ENCODE measurements at regions not wholly inside any gene's neighbourhood (a gene's known extent, or its start where the extent isn't known, plus 50 kb on each side); places are given as distances from the start of the nearest gene placed in this dataset.

GRCh38 chr2:234193977-234194563 is 143.6 kb downstream of the SPP2 start:
- no peak overlapping the region for H3K4me3 ChIP-seq (ENCODE audit: low read length)
- H3K27ac ChIP-seq (ENCODE audit: low read depth, low read length): no peak overlapping the region
- no peaks in the 10 kb centered on the region for H3K4me1 ChIP-seq (ENCODE audit: control insufficient read depth, insufficient read depth, low read length)
- H3K9ac ChIP-seq (ENCODE audit: low read length): no peak overlapping the region
- no peaks in the 10 kb centered on the region for H3K36me3 ChIP-seq (ENCODE audit: control insufficient read depth, insufficient read depth, low read length)
- H3K27me3 ChIP-seq (ENCODE audit: control insufficient read depth, insufficient read depth, low read length): peaks cover 4% of the 10 kb centered on the region

- H3K4me3 ChIP-seq (ENCODE audit: low read length): no peak overlapping the region
- no peaks in the 10 kb centered on the region for H3K36me3 ChIP-seq (ENCODE audit: control insufficient read depth, insufficient read depth, low read length)
- H3K9ac ChIP-seq (ENCODE audit: low read length): no peak overlapping the region
- H3K27me3 ChIP-seq (ENCODE audit: control insufficient read depth, insufficient read depth, low read length): peaks cover 4% of the 10 kb centered on the region
- no peak overlapping the region for H3K27ac ChIP-seq (ENCODE audit: low read depth, low read length)
- H3K4me1 ChIP-seq (ENCODE audit: control insufficient read depth, insufficient read depth, low read length): no peaks in the 10 kb centered on the region
Observed at GRCh38 chr2:234191819-234192407, 141.4 kb downstream of the SPP2 start.

- Histone ChIP-seq H3K27me3 (ENCODE audit: control insufficient read depth, insufficient read depth, low read length) (peaks cover 4% of the 10 kb centered on the region), H3K27ac (ENCODE audit: low read depth, low read length) (no peak overlapping the region)
Observed at GRCh38 chr2:234189786-234190300, 139.3 kb downstream of the SPP2 start.

GRCh38 chr2:234189230-234189629 is 138.7 kb downstream of the SPP2 start:
- Histone ChIP-seq H3K9ac (ENCODE audit: low read length) (no peak overlapping the region), H3K27ac (ENCODE audit: low read depth, low read length) (no peak overlapping the region), H3K4me3 (ENCODE audit: low read length) (no peak overlapping the region), H3K4me1 (ENCODE audit: control insufficient read depth, insufficient read depth, low read length) (no peaks in the 10 kb centered on the region), H3K27me3 (ENCODE audit: control insufficient read depth, insufficient read depth, low read length) (peaks cover 3% of the 10 kb centered on the region), H3K36me3 (ENCODE audit: control insufficient read depth, insufficient read depth, low read length) (no peaks in the 10 kb centered on the region)

More at GRCh38 chr2:234189786-234190300, 139.3 kb downstream of the SPP2 start:
- Histone ChIP-seq H3K4me1 (ENCODE audit: control insufficient read depth, insufficient read depth, low read length) (no peaks in the 10 kb centered on the region), H3K36me3 (ENCODE audit: control insufficient read depth, insufficient read depth, low read length) (no peaks in the 10 kb centered on the region), H3K4me3 (ENCODE audit: low read length) (no peak overlapping the region), H3K9ac (ENCODE audit: low read length) (no peak overlapping the region)

- Histone ChIP-seq H3K27me3 (ENCODE audit: control insufficient read depth, insufficient read depth, low read length) (peaks cover 2% of the 10 kb centered on the region), H3K36me3 (ENCODE audit: control insufficient read depth, insufficient read depth, low read length) (no peaks in the 10 kb centered on the region), H3K9ac (ENCODE audit: low read length) (no peak overlapping the region), H3K4me3 (ENCODE audit: low read length) (no peak overlapping the region), H3K4me1 (ENCODE audit: control insufficient read depth, insufficient read depth, low read length) (no peaks in the 10 kb centered on the region), H3K27ac (ENCODE audit: low read depth, low read length) (no peak overlapping the region)
Observed at GRCh38 chr2:234187646-234188174, 137.2 kb downstream of the SPP2 start.

GRCh38 chr2:234181121-234181520 is 130.6 kb downstream of the SPP2 start:
- H3K4me3 ChIP-seq (ENCODE audit: low read length): no peak overlapping the region
- no peaks in the 10 kb centered on the region for H3K4me1 ChIP-seq (ENCODE audit: control insufficient read depth, insufficient read depth, low read length)
- H3K27ac ChIP-seq (ENCODE audit: low read depth, low read length): no peak overlapping the region
- peaks cover 2% of the 10 kb centered on the region for H3K27me3 ChIP-seq (ENCODE audit: control insufficient read depth, insufficient read depth, low read length)
- H3K36me3 ChIP-seq (ENCODE audit: control insufficient read depth, insufficient read depth, low read length): no peaks in the 10 kb centered on the region
- H3K9ac ChIP-seq (ENCODE audit: low read length): no peak overlapping the region

GRCh38 chr2:234179031-234179363 is 128.5 kb downstream of the SPP2 start:
- Histone ChIP-seq H3K27me3 (ENCODE audit: control insufficient read depth, insufficient read depth, low read length) (peaks cover 2% of the 10 kb centered on the region), H3K27ac (ENCODE audit: low read depth, low read length) (no peak overlapping the region), H3K4me1 (ENCODE audit: control insufficient read depth, insufficient read depth, low read length) (no peaks in the 10 kb centered on the region), H3K9ac (ENCODE audit: low read length) (no peak overlapping the region), H3K4me3 (ENCODE audit: low read length) (no peak overlapping the region), H3K36me3 (ENCODE audit: control insufficient read depth, insufficient read depth, low read length) (no peaks in the 10 kb centered on the region)

- Histone ChIP-seq H3K27me3 (ENCODE audit: control insufficient read depth, insufficient read depth, low read length) (peaks cover 2% of the 10 kb centered on the region), H3K4me3 (ENCODE audit: low read length) (no peak overlapping the region)
Observed at GRCh38 chr2:234178330-234179030, 128.0 kb downstream of the SPP2 start.

GRCh38 chr2:234175649-234176048 is 125.1 kb downstream of the SPP2 start:
- H3K4me1 ChIP-seq (ENCODE audit: control insufficient read depth, insufficient read depth, low read length): no peaks in the 10 kb centered on the region
- no peak overlapping the region for H3K9ac ChIP-seq (ENCODE audit: low read length)
- no peaks in the 10 kb centered on the region for H3K27me3 ChIP-seq (ENCODE audit: control insufficient read depth, insufficient read depth, low read length)
- H3K4me3 ChIP-seq (ENCODE audit: low read length): no peak overlapping the region
- no peaks in the 10 kb centered on the region for H3K36me3 ChIP-seq (ENCODE audit: control insufficient read depth, insufficient read depth, low read length)
- no peak overlapping the region for H3K27ac ChIP-seq (ENCODE audit: low read depth, low read length)

More at GRCh38 chr2:234178330-234179030, 128.0 kb downstream of the SPP2 start:
- H3K36me3 ChIP-seq (ENCODE audit: control insufficient read depth, insufficient read depth, low read length): no peaks in the 10 kb centered on the region
- H3K27ac ChIP-seq (ENCODE audit: low read depth, low read length): no peak overlapping the region
- no peak overlapping the region for H3K9ac ChIP-seq (ENCODE audit: low read length)
- H3K4me1 ChIP-seq (ENCODE audit: control insufficient read depth, insufficient read depth, low read length): no peaks in the 10 kb centered on the region

GRCh38 chr2:234174742-234175141 is 124.2 kb downstream of the SPP2 start:
- no peaks in the 10 kb centered on the region for H3K36me3 ChIP-seq (ENCODE audit: control insufficient read depth, insufficient read depth, low read length)

GRCh38 chr2:234172532-234172931 is 122.0 kb downstream of the SPP2 start:
- H3K4me3 ChIP-seq (ENCODE audit: low read length): no peak overlapping the region
- H3K36me3 ChIP-seq (ENCODE audit: control insufficient read depth, insufficient read depth, low read length): no peaks in the 10 kb centered on the region
- no peaks in the 10 kb centered on the region for H3K4me1 ChIP-seq (ENCODE audit: control insufficient read depth, insufficient read depth, low read length)
- no peak overlapping the region for H3K9ac ChIP-seq (ENCODE audit: low read length)
- H3K27ac ChIP-seq (ENCODE audit: low read depth, low read length): no peak overlapping the region
- H3K27me3 ChIP-seq (ENCODE audit: control insufficient read depth, insufficient read depth, low read length): no peaks in the 10 kb centered on the region

More at GRCh38 chr2:234174742-234175141, 124.2 kb downstream of the SPP2 start:
- Histone ChIP-seq H3K9ac (ENCODE audit: low read length) (no peak overlapping the region), H3K4me1 (ENCODE audit: control insufficient read depth, insufficient read depth, low read length) (no peaks in the 10 kb centered on the region), H3K27ac (ENCODE audit: low read depth, low read length) (no peak overlapping the region), H3K27me3 (ENCODE audit: control insufficient read depth, insufficient read depth, low read length) (no peaks in the 10 kb centered on the region), H3K4me3 (ENCODE audit: low read length) (no peak overlapping the region)

- no peaks in the 10 kb centered on the region for H3K36me3 ChIP-seq (ENCODE audit: control insufficient read depth, insufficient read depth, low read length)
- H3K9ac ChIP-seq (ENCODE audit: low read length): no peak overlapping the region
- no peaks in the 10 kb centered on the region for H3K4me1 ChIP-seq (ENCODE audit: control insufficient read depth, insufficient read depth, low read length)
- no peak overlapping the region for H3K4me3 ChIP-seq (ENCODE audit: low read length)
- H3K27me3 ChIP-seq (ENCODE audit: control insufficient read depth, insufficient read depth, low read length): no peaks in the 10 kb centered on the region
- no peak overlapping the region for H3K27ac ChIP-seq (ENCODE audit: low read depth, low read length)
Observed at GRCh38 chr2:234172066-234172465, 121.6 kb downstream of the SPP2 start.
